Stimulated activated CD4-positive, alpha-beta T cell treated with anti-CD3 and anti-CD28 coated beads, TNF-alpha, amount 100 ng/mL, for 48 hours (primary cell): ENCODE measurements at regions not wholly inside any gene's neighbourhood (a gene's known extent, or its start where the extent isn't known, plus 50 kb on each side); places are given as distances from the start of the nearest gene placed in this dataset.

Source experiments
- DNase-seq, 3 donors: peaks; one replicate each; pipeline ENCODE4 v3.0.0-alpha.2; 2020; ENCODE audit warnings: low read depth in 3 of 3

DNA sequence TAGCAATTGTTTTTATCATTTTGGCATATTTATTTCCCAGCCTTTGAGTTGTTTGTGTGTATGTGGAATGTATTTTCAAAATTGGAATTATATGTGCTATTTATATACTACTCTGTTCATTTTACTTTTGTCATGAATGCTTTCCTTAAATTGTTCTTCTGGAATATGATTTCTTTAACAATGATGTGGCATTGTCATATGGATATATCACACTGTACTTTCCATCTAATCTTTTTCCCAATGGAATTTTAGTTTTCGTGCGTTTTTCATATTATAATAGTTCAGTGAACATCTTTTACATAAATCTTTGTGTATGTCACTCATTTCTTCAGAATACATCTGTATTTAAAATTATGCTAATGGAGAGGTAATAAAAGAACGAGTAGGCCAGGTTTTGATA is 980.1 kb upstream of the WWC1 start:
- no peak for DNase-seq

DNA sequence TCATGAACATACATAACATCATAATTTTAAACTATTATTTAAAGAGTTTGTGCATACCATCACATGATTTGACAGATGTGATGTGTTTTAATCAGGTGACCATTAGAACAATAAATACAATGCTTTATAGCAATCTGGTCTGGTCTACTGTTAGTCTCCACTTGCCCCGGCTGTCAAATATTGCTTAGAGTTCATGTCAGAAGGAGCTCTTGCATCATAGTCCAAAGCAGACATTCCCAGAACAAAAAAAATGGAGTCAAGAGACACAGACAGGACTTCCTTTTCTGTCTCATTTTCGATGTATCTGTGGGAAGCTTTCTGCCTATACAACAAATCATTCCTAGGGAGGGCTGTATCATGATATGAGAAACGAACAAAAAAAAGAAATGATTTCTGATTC is 979.2 kb upstream of the WWC1 start:
- DNase-seq = no peak

DNA sequence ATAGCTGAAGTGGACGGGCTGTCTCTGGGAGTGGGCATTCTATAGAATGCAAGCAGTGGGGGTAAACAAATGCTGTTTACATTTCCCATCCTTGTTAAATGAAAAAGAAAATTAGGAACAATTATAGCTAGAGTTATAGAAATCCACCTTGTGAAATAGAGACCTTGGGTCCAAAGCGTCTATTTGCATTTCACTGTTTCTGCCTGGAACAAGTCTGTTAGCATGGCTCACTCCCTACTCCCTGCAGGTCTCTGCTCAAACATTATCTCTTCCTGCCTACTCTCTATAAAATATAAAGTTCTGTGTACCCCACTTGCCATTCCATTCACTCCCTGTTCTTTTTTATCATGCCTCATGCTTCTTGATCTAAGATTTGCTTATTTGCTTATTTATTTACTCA is 975.7 kb upstream of the WWC1 start:
- no peak for DNase-seq

- no peak for DNase-seq
Measured at GRCh38 chr5:167317884-167318283, 973.6 kb upstream of the WWC1 start.

DNA sequence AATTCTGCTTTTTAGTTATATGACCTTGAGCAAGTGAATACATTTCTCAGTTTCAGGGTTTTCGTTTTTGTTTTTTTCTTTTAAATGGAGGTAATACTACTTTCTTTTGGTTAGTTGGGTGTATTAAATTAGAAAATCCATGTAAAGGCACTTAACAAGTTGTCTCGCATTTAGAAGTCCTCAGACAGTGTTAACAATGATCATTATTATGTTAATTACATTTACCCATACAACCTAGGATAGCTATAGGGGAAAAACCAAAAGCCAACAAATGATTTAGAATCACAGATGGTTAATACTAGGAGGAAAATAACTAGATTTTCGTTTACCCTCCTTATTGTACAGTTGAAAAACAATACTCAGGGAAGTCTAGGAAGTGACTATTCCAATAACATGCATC is 972.2 kb upstream of the WWC1 start:
- no peak for DNase-seq

DNA sequence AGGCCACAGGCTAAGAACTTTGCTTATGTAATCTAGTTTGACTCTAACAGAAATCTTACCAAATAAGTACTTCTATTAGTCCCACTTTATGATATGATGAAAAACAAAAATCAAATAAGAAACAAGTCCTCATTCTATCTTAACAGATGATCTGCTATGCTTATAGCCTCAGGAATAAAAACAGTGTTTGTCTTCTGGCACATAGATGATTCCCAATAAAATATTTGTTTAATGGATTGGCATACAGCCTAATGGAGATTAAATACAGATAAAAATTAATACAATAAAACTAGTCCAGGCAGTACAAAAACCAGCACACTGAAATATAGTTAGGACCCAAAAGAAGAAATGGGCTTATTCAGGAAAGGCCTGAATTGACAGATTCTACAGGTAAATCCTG is 971.4 kb upstream of the WWC1 start:
- no peak for DNase-seq

DNA sequence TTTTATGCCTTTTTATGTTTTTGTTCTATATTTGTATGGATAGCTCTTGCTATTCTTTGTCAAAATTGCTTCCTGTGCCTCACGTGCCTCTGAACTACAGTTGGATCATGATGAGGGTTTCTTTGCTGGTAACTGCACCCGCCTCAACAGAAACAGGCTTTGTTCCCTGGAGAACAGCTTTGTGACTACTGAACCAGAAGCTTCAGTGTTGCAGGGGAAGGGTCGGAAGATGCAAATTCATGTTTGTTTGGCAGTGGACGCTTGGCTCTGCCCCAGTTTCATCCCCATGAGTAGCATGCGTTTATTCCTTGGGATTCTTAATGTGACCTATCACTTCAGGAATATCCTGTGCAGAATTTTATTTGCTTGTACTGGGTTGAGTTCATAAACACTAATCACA is 959.1 kb upstream of the WWC1 start:
- no peak for DNase-seq

- no peak for DNase-seq
Measured at GRCh38 chr5:167336161-167336560, 955.3 kb upstream of the WWC1 start.

DNA sequence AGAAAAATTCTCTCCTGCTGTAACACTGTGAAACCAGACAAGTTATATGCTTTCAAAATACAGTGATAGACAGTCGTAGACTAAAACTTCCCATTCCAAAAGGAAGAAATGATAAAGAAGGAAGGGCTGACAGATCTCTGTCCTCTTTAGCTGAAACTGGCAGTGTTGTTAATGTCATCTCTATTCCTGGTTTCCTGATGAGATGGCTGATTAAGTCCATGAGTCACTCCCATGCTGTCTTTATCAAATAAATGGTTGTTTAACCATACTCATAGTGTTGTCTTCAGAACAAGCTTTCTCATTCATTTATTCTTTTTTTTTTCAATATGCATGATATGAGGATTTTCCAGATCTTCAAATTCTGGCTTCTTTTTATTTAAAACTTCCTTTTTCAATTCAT is 952.2 kb upstream of the WWC1 start:
- no peak for DNase-seq

- DNase-seq = no peak
Measured at GRCh38 chr5:167346461-167346860, 945.0 kb upstream of the WWC1 start.

- no peak for DNase-seq
Measured at GRCh38 chr5:167348251-167348926, 943.1 kb upstream of the WWC1 start.

- no peak for DNase-seq
Measured at GRCh38 chr5:167348980-167349379, 942.5 kb upstream of the WWC1 start.

DNA sequence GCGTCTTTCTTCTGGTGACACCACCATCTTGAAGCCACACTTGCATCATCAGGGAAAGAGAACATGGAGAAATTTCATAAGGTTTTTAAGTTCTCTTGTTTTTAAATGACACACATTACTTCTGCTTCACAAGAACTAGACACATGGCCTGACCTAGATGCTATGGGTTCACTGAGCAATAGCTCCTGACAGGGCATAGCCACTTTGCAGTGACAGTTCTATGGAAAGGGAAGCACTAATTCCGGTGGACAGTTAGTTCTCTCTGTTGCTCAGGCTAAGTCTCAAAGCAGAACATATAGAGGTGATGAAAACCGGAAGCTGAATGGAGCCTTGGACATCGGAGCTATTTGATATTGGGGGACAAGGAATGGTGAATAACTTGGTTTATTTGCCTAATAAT is 940.1 kb upstream of the WWC1 start:
- no peak for DNase-seq

DNA sequence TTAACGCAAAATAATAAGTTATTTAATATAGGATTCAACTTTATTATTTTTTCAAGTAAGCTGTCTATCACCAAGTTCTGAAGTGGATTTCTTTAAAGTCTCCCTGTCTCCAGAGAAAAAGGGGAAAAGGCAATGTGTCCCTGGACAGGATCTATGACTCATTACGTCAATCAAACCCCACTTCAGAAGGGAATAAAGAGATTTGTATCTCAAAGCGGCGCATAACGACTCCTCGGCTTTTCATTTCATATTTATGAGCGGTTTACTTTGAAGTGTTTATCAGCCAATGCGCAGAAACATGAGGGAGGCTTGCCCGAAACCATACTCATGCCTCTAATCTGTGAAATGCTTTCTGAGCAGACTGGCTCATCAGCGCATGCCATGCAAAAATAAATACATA is 938.6 kb upstream of the WWC1 start:
- no peak for DNase-seq

DNA sequence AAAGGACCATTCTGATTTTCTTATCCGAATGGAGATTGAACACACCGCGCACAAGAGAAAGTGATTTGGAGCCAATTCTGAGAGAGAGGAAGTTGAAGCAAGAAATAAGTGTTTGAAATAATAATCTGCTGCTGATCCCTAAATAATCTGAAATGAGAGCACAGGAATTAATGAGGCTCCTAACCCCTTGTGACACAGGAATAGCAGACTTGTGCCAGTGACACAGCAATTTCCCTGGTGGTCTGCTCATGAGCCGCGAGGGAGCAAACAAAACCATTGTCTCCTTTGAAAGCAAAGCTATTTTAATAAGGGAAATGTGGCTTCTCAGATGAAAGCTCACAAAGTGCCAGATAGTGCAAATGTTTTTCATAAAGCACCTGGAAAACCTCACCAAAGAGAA is 936.1 kb upstream of the WWC1 start:
- DNase-seq = no peak

DNA sequence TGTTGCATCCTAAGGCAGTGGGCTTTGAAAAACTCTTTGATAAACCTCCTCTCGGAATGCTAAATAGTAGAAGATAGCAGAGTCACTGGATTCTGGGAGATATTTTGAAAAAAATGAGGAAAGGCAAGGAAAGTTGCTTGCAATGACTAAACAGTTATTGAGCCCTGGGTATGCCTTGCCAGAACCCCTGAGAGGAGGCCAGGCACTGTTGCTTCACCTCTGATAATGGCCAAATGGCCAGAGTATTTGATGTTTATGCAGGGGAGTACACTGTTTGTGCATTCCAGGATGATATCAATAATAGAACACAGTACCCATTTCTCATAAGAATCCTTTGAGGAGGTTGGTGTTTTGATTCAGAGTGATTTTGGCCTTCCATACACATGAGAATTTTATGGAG is 935.1 kb upstream of the WWC1 start:
- no peak for DNase-seq

- no peak for DNase-seq
Measured at GRCh38 chr5:167358868-167359492, 932.5 kb upstream of the WWC1 start.

GRCh38 chr5:167361795-167362194 is 929.6 kb upstream of the WWC1 start:
- DNase-seq = no peak

DNA sequence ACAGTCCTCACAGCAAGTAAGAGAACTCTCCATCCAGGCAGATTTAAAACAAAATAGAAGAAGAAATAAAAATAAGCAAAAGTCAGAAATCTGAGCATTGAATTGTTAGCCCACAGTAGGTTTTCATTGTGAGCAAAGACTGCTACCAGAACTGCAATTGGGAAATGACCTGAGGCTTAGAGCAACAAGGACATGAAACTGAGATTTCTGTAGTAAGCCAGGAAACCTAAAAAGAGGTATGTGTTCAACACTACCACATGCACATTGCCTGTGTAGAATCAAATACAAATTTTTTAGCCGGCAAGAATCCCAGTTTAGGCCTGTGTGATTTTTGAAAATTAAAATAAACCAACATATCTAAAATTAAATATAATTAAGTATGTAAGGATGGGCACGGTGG is 928.4 kb upstream of the WWC1 start:
- DNase-seq = no peak

DNA sequence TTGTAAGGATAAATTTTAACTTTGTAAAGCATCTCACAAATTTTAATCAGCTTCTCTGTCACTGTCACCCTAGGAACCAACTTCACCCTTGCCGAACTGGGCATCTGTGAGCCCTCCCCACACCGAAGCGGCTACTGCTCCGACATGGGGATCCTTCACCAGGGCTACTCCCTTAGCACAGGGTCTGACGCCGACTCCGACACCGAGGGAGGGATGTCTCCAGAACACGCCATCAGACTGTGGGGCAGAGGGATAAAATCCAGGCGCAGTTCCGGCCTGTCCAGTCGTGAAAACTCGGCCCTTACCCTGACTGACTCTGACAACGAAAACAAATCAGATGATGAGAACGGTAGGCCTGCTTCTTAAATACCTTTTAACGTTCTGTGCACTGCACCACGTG is 916.3 kb upstream of the WWC1 start:
- DNase-seq = no peak

DNA sequence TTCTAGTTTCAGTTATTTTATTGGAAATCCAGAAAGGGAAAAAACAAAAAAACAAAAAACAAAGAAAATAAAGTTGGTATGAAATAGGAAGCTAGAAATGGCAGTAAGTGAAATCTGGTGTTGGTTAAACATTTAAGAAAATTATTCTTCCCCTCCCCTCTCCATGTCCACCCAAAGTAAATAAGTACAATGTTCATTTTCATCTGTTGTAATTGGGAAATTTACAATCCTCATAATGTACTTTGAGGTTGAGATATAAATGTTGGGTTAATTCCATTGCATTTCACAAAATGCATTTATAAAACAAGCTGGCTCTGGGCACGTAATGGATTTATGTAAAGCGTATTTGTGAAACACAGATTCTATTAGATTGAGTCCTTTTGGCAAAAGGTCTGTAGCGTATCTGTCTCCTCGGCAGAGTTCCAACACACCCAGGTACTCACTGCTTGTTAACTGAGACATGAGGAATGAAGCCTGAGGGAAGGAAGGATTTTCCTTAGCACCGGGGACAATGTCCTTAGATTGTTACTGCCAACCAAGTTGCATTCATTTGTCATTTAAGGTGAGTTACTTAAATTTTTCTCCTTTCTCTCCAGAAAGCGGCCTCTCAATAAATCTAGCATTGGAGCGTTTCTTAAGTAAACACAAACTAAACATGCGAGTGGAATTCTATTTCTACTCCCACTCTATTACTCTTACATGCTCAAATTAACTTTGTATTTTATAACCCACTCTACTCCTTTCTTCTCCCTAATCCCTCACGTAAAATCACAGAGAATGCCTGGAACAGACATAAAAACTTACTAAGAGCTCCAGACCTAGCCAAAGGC is 912.3 kb upstream of the WWC1 start:
- DNase-seq = no peak

- no peak for DNase-seq
Measured at GRCh38 chr5:167381457-167381856, 910.0 kb upstream of the WWC1 start.

DNA sequence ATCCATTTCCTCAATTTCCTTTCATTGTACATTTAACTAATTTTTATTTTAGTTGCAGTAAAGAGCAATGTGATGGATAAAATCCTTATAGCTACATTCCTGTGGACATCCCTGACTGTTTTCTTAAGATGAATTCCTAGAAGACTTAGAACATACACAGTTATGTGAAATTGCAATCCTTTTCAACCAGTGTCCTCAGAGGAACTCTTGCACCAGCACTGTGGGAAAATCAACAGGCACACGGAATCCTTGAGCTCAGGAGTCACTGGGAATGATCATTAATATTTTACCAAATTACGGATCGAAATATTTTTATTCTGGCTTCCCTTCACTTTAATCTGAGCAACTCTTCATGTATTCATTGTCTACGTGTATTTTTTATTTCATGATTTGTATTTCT is 901.9 kb upstream of the WWC1 start:
- no peak for DNase-seq
